RWPE2 (cell line): ENCODE measurements at regions not wholly inside any gene's neighbourhood (a gene's known extent, or its start where the extent isn't known, plus 50 kb on each side); places are given as distances from the start of the nearest gene placed in this dataset.

ENCODE experiments used
- ATAC-seq: fragments of 200-7000 bp; cut with Tn5 transposase; 3 replicates; pipeline ENCODE4 v1.9.1; 2021; ENCODE audit warnings: low read depth
- DNase-seq: peaks from one replicate; pipeline ENCODE4 v3.0.0-alpha.2; 2020; ENCODE audit warnings: low spot score
- H3K27ac ChIP-seq: fragments of 450-650 bp; 2 replicates; pipeline ENCODE4 v1.5.1; 2017; ENCODE audit warnings: mild to moderate bottlenecking; ENCODE audit not compliant: poor library complexity, severe bottlenecking
- H3K27me3 ChIP-seq: fragments of 250-450 bp; sonication (Bioruptor Pico); 2 replicates; pipeline ENCODE4 v1.5.1; 2021; ENCODE audit warnings: mild to moderate bottlenecking, moderate library complexity; ENCODE audit not compliant: insufficient read depth, poor library complexity, severe bottlenecking
- H3K36me3 ChIP-seq: fragments of 250-450 bp; sonication (Bioruptor Pico); 2 replicates; pipeline ENCODE4 v1.5.1; 2020; ENCODE audit warnings: low read depth, mild to moderate bottlenecking, moderate library complexity
- H3K4me1 ChIP-seq: fragments of 250-450 bp; sonication (Bioruptor Pico); 2 replicates; pipeline ENCODE4 v1.5.1; 2021; ENCODE audit warnings: mild to moderate bottlenecking, moderate library complexity; ENCODE audit not compliant: insufficient read depth, poor library complexity, severe bottlenecking
- H3K4me3 ChIP-seq: fragments of 250-450 bp; sonication (Bioruptor Pico); 2 replicates; pipeline ENCODE4 v1.5.1; 2021; ENCODE audit warnings: mild to moderate bottlenecking, moderate library complexity; ENCODE audit not compliant: severe bottlenecking
- H3K9me3 ChIP-seq: fragments of 250-450 bp; sonication (Bioruptor Pico); 2 replicates; pipeline ENCODE4 v1.5.1; 2021; ENCODE audit warnings: mild to moderate bottlenecking, moderate library complexity; ENCODE audit not compliant: severe bottlenecking
- TF ChIP-seq, protein P1 (sequence below): fragments of 450-650 bp; IDR thresholded peaks from one replicate; pipeline ENCODE4 v1.5.1; 2017; ENCODE audit warnings: mild to moderate bottlenecking, moderate library complexity; ENCODE audit not compliant: poor library complexity, severe bottlenecking

DNA sequence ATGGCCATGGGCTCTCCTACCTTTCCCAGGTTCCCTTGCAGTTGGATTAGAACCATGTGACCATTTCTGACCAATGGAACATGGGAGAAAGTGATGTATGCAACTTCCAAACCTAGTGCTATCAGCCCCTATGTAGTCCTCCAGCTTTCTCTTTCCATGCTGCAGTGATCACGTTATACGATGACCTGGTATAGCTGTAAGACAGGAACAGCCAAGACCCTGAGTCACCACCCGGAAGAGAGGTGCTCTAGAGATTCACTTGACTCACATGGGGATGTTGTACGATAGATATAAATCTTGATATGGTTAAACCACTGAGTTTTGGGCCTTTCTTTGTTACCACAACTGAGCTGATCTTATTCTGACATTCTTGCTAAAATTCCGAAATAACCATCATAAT is 65.1 kb downstream of the NOG start:
- H3K9me3 ChIP-seq = no peaks in the 10 kb centered on the region
- no peaks in the 10 kb centered on the region for H3K4me1 ChIP-seq
- no peak overlapping the region for H3K27ac ChIP-seq
- H3K4me3 ChIP-seq = no peak overlapping the region
- TF ChIP-seq, protein P1, sequence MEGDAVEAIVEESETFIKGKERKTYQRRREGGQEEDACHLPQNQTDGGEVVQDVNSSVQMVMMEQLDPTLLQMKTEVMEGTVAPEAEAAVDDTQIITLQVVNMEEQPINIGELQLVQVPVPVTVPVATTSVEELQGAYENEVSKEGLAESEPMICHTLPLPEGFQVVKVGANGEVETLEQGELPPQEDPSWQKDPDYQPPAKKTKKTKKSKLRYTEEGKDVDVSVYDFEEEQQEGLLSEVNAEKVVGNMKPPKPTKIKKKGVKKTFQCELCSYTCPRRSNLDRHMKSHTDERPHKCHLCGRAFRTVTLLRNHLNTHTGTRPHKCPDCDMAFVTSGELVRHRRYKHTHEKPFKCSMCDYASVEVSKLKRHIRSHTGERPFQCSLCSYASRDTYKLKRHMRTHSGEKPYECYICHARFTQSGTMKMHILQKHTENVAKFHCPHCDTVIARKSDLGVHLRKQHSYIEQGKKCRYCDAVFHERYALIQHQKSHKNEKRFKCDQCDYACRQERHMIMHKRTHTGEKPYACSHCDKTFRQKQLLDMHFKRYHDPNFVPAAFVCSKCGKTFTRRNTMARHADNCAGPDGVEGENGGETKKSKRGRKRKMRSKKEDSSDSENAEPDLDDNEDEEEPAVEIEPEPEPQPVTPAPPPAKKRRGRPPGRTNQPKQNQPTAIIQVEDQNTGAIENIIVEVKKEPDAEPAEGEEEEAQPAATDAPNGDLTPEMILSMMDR = no peak
- H3K27me3 ChIP-seq = no peaks in the 10 kb centered on the region
- H3K36me3 ChIP-seq = no peaks in the 10 kb centered on the region
- ATAC-seq = peak; percentile 84
- no peak for DNase-seq

DNA sequence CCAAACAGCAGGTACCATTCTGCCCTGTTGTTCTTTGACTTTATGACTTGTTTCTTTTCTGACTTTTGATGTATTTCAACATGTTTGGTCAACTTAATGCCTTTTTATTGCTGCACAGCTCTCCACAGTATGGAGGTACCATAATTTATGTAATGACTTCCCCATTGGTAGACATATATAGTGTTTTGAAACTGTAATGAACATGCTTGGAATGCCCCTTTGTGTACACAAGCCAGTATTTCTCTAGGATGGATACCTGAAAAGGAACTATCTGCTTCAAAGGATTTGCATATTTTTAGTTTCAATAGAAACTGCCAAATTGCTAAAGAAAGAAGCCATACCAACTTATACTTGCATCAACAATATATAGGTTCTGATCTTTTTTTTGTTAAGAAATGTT is 66.1 kb downstream of the NOG start:
- ATAC-seq = no peak
- H3K27ac ChIP-seq = no peak overlapping the region
- TF ChIP-seq, protein P1 = no peak

DNA sequence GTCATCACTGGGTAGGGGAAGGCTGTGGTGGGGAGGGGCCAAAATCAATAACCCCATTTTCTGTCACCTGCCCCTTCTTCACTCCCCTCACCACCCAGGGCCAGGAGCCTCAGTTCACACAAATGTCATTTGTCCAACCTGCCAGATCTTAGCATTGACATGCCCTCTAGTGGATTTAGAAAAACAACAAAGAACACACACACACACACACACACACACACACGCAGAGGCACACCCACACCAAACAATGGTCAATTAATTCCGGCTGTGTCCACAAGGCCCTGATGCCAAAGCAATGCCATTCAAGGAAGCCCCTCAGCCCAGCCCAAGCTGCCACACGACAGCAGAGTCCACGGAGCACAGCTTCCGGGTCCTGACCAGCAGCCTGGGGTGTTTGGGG is 68.4 kb downstream of the NOG start:
- Histone ChIP-seq H3K4me1 (no peaks in the 10 kb centered on the region), H3K27ac (no peak overlapping the region), H3K9me3 (no peaks in the 10 kb centered on the region), H3K36me3 (no peaks in the 10 kb centered on the region), H3K4me3 (no peak overlapping the region), H3K27me3 (no peaks in the 10 kb centered on the region)
- DNase-seq (no peak), ATAC-seq (no peak)
- TF ChIP-seq, protein P1 = no peak

More for the DNA sequence above, 66.1 kb downstream of the NOG start:
- H3K4me1 ChIP-seq = no peaks in the 10 kb centered on the region
- no peaks in the 10 kb centered on the region for H3K27me3 ChIP-seq
- no peak overlapping the region for H3K4me3 ChIP-seq
- DNase-seq = no peak
- no peaks in the 10 kb centered on the region for H3K9me3 ChIP-seq
- H3K36me3 ChIP-seq = no peaks in the 10 kb centered on the region

DNA sequence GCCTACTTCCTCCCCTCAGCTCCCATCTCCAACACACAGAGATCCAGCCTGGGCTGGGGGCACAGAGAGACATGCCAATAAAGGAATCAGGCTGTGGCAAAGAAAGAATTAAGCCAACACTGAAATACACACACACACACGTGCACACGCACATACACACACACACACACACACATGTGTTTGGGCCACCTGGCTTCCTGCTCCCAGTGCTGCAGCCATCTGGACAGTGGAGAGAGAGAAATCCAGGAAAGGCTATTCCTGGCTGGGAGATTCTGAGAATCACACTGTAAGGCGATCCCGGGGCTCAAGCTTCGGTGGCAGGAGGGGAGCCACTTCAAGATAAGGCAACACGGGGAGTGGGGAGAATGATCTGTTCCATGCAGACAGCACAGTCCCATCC is 72.4 kb downstream of the NOG start:
- Histone ChIP-seq H3K27ac (no peak overlapping the region), H3K4me3 (no peak overlapping the region), H3K4me1 (no peaks in the 10 kb centered on the region), H3K27me3 (no peaks in the 10 kb centered on the region), H3K36me3 (no peaks in the 10 kb centered on the region), H3K9me3 (no peaks in the 10 kb centered on the region)
- TF ChIP-seq, protein P1 = no peak
- DNase-seq (no peak), ATAC-seq (no peak)

- H3K27me3 ChIP-seq = no peaks in the 10 kb centered on the region
- no peak overlapping the region for H3K4me3 ChIP-seq
- no peaks in the 10 kb centered on the region for H3K9me3 ChIP-seq
- H3K4me1 ChIP-seq = no peaks in the 10 kb centered on the region
- H3K36me3 ChIP-seq = no peaks in the 10 kb centered on the region
- TF ChIP-seq, protein P1 = no peak
- H3K27ac ChIP-seq = no peak overlapping the region
- DNase-seq = no peak
- no peak for ATAC-seq
Observed at GRCh38 chr17:56667925-56668458, 74.5 kb downstream of the NOG start.
